Loucy (cell line): ENCODE measurements at regions not wholly inside any gene's neighbourhood (a gene's known extent, or its start where the extent isn't known, plus 50 kb on each side); places are given as distances from the start of the nearest gene placed in this dataset.

Experiments
- H2AFZ ChIP-seq: fragments of 200-600 bp; sonication (generic); 2 replicates; pipeline ENCODE4 v1.6.0; 2016; ENCODE audit warnings: antibody characterized with exemption, mild to moderate bottlenecking, low read length, moderate library complexity
- H3F3A ChIP-seq: fragments of 200-600 bp; 2 replicates; pipeline ENCODE4 v1.6.0; 2016; ENCODE audit warnings: antibody characterized with exemption, low read depth, mild to moderate bottlenecking
- H3K27me3 ChIP-seq: fragments of 200-600 bp; sonication (generic); 2 replicates; pipeline ENCODE4 v1.6.1; 2014; ENCODE audit warnings: low read length, mild to moderate bottlenecking; ENCODE audit not compliant: insufficient read depth, poor library complexity, severe bottlenecking
- H3K36me3 ChIP-seq: fragments of 200-600 bp; sonication (generic); 2 replicates; pipeline ENCODE4 v1.6.1; 2016; ENCODE audit warnings: low read length; ENCODE audit not compliant: insufficient read depth
- H3K4me1 ChIP-seq: fragments of 200-600 bp; sonication (generic); 2 replicates; pipeline ENCODE4 v1.5.1; 2014; ENCODE audit warnings: low read length, mild to moderate bottlenecking; ENCODE audit not compliant: insufficient read depth, poor library complexity, severe bottlenecking
- H3K4me2 ChIP-seq: fragments of 200-600 bp; sonication (generic); 2 replicates; pipeline ENCODE4 v1.6.0; 2014; ENCODE audit warnings: antibody characterized with exemption, low read length, low read depth, mild to moderate bottlenecking; ENCODE audit not compliant: poor library complexity, severe bottlenecking
- H3K4me3 ChIP-seq: fragments of 200-600 bp; sonication (generic); 2 replicates; pipeline ENCODE4 v1.5.1; 2014; ENCODE audit warnings: low read length, mild to moderate bottlenecking, mixed read lengths; ENCODE audit not compliant: poor library complexity, severe bottlenecking
- H3K79me2 ChIP-seq: fragments of 200-600 bp; sonication (generic); 2 replicates; pipeline ENCODE4 v1.6.1; 2014; ENCODE audit warnings: low read length; ENCODE audit not compliant: insufficient read depth
- H3K9ac ChIP-seq: fragments of 200-600 bp; sonication (generic); 2 replicates; pipeline ENCODE4 v1.6.0; 2014; ENCODE audit warnings: mild to moderate bottlenecking, low read depth, low read length, moderate library complexity; ENCODE audit not compliant: poor library complexity, severe bottlenecking
- H3K9me2 ChIP-seq: fragments of 200-600 bp; sonication (generic); replicated peaks from 2 replicates; pipeline ENCODE4 v1.6.1; 2016; ENCODE audit warnings: low read depth, low read length, mixed read lengths
- H3K9me3 ChIP-seq: fragments of 200-600 bp; sonication (generic); 2 replicates; pipeline ENCODE4 v1.6.1; 2014; ENCODE audit warnings: mild to moderate bottlenecking, antibody characterized with exemption, low read length, low read depth; ENCODE audit not compliant: insufficient read depth
- H4K20me1 ChIP-seq: fragments of 200-600 bp; sonication (generic); 2 replicates; pipeline ENCODE4 v1.6.0; 2014; ENCODE audit warnings: antibody characterized with exemption, low read length, mild to moderate bottlenecking; ENCODE audit not compliant: insufficient read depth, poor library complexity, severe bottlenecking
- CTCF ChIP-seq: fragments of 200-600 bp; sonication (generic); conservative IDR thresholded peaks from 2 replicates; pipeline ENCODE4 v1.5.1; 2014; ENCODE audit warnings: mild to moderate bottlenecking, antibody characterized with exemption, low read length
- EZH2phosphoT487 ChIP-seq: fragments of 200-600 bp; IDR thresholded peaks from 2 replicates; pipeline ENCODE4 v1.6.1; 2018; ENCODE audit warnings: antibody characterized with exemption, mild to moderate bottlenecking, moderate library complexity, borderline replicate concordance

GRCh38 chr12:124642105-124642504, 74.7 kb upstream of the NCOR2 start:
- no peak overlapping the region for H3K9ac ChIP-seq
- H3K4me2 ChIP-seq, result no peak overlapping the region
- no peaks in the 10 kb centered on the region for H3K9me2 ChIP-seq
- no peaks in the 10 kb centered on the region for H3K9me3 ChIP-seq
- no peaks in the 10 kb centered on the region for H4K20me1 ChIP-seq
- H3K36me3 ChIP-seq, result no peaks in the 10 kb centered on the region
- TF ChIP-seq CTCF (no peak), EZH2phosphoT487 (no peak)
- H3F3A ChIP-seq, result no peaks in the 10 kb centered on the region
- no peaks in the 10 kb centered on the region for H3K4me1 ChIP-seq
- H2AFZ ChIP-seq, result no peak overlapping the region
- no peaks in the 10 kb centered on the region for H3K27me3 ChIP-seq
- no peak overlapping the region for H3K4me3 ChIP-seq
- no peaks in the 10 kb centered on the region for H3K79me2 ChIP-seq

GRCh38 chr12:124641591-124641990, 74.2 kb upstream of the NCOR2 start:
- H3F3A ChIP-seq, result no peaks in the 10 kb centered on the region
- no peak for TF ChIP-seq CTCF
- TF ChIP-seq EZH2phosphoT487, result no peak
- H3K27me3 ChIP-seq, result no peaks in the 10 kb centered on the region
- no peaks in the 10 kb centered on the region for H3K36me3 ChIP-seq
- H3K4me2 ChIP-seq, result no peak overlapping the region
- no peaks in the 10 kb centered on the region for H4K20me1 ChIP-seq
- H3K9me2 ChIP-seq, result no peaks in the 10 kb centered on the region
- peaks cover under 1% of the 10 kb centered on the region for H3K4me1 ChIP-seq
- no peaks in the 10 kb centered on the region for H3K79me2 ChIP-seq
- no peak overlapping the region for H3K9ac ChIP-seq
- no peaks in the 10 kb centered on the region for H3K9me3 ChIP-seq
- H3K4me3 ChIP-seq, result no peak overlapping the region
- no peak overlapping the region for H2AFZ ChIP-seq

GRCh38 chr12:124640056-124640455, 72.6 kb upstream of the NCOR2 start:
- no peak overlapping the region for H2AFZ ChIP-seq
- H3K27me3 ChIP-seq, result no peaks in the 10 kb centered on the region
- peaks cover 8% of the 10 kb centered on the region for H3K4me1 ChIP-seq
- H3K9me3 ChIP-seq, result no peaks in the 10 kb centered on the region
- TF ChIP-seq CTCF (no peak), EZH2phosphoT487 (no peak)
- H3K36me3 ChIP-seq, result no peaks in the 10 kb centered on the region
- no peak overlapping the region for H3K9ac ChIP-seq
- H4K20me1 ChIP-seq, result no peaks in the 10 kb centered on the region
- no peaks in the 10 kb centered on the region for H3K79me2 ChIP-seq
- no peak overlapping the region for H3K4me3 ChIP-seq
- H3K4me2 ChIP-seq, result no peak overlapping the region
- no peaks in the 10 kb centered on the region for H3K9me2 ChIP-seq
- no peaks in the 10 kb centered on the region for H3F3A ChIP-seq
